Globus pallidus (tissue), 1 donor: ENCODE measurements at regions not wholly inside any gene's neighbourhood (a gene's known extent, or its start where the extent isn't known, plus 50 kb on each side); places are given as distances from the start of the nearest gene placed in this dataset.

Experiments
- DNase-seq: peaks from one replicate; pipeline ENCODE4 v3.0.0-alpha.2; 2015; ENCODE audit warnings: low spot score

GRCh38 chr2:158049129-158049855, 52.4 kb upstream of the UPP2 start:
- DNase-seq = no peak

- no peak for DNase-seq
Observed at GRCh38 chr2:158048327-158048726, 53.3 kb upstream of the UPP2 start.

- DNase-seq = no peak
Observed at GRCh38 chr2:158047156-158047611, 54.5 kb upstream of the UPP2 start.

GRCh38 chr2:158046121-158046880, 55.4 kb upstream of the UPP2 start:
- no peak for DNase-seq

- no peak for DNase-seq
Observed at GRCh38 chr2:158045362-158045761, 56.3 kb upstream of the UPP2 start.

- DNase-seq = no peak
Observed at GRCh38 chr2:158043181-158043948, 58.3 kb upstream of the UPP2 start.

GRCh38 chr2:158042666-158043065, 59.0 kb upstream of the UPP2 start:
- no peak for DNase-seq

- no peak for DNase-seq
Observed at GRCh38 chr2:158042245-158042644, 59.4 kb upstream of the UPP2 start.

DNA sequence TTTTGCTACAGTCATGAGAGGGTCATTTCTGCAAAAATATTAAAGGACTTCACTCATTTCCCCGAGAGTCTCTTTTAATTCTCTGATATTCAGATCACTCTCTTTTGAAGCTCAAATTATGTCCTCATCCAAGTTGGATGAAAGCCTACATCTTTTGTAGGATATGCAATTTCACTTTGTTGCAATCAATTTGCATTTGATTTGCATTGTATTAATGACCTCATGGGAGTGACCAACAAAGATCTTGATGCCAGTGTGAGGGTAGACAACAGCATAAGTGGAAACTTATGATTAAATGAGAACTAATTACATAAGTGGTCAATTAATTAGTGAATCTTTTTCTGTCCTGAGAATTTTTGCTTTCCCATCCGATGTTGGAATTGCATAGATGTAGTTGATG, 60.3 kb upstream of the UPP2 start:
- DNase-seq = no peak

DNA sequence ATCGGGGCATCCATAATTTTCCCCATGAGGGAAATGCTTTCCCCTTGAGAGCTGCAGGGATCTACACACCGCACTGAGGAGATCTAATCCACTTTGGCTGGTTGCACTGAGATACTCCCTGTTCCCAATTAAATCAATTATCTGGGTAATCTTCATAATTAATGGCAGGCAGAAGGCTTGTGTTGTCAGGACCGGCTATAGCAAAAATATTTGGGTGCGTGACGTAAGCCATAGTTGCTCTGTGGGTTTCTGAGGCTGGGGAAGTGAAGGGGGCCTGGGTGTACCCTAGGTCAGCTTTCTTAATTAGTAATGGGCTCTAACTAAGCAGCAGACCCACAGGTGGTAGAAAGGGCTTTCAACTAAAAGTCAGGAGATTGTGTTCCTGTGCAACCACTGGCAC, 62.8 kb upstream of the UPP2 start:
- DNase-seq = no peak

DNA sequence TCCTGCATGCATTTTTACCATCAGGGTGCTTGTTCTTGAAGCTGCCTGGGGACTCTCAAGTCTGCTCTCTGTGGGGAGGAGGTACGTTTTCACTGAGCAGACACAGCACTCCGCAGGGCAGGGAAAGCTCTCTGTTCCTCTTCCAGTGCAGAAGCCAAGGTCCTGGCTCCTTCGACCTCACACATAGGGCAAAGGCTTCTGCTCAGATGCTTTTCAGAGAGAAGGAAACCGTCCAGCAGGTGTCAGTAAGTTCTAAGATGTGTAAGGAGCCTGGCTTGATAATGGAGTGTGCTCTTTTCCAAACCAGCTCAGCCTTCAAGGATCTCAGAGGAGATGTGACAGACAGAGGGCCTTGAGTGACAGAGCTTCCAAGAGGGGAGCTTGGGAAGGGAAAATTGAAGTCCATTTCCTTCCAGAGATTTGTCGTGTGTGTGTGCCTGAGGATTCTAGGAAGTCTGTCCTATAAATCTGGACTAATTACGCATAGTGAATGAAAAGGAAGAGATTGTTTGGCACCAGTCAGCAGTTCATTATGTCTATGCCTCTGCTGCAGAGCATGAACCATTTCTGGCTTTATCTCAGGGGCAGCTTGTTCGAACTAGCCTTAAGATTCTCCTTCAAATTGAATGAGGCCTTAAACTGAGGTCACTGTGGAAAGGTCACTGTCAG, 67.3 kb upstream of the UPP2 start:
- peak; percentile 28 for DNase-seq

GRCh38 chr2:158031371-158031770, 70.3 kb upstream of the UPP2 start:
- DNase-seq = no peak

- DNase-seq = no peak
Observed at GRCh38 chr2:158025255-158025996, 76.2 kb upstream of the UPP2 start.

DNA sequence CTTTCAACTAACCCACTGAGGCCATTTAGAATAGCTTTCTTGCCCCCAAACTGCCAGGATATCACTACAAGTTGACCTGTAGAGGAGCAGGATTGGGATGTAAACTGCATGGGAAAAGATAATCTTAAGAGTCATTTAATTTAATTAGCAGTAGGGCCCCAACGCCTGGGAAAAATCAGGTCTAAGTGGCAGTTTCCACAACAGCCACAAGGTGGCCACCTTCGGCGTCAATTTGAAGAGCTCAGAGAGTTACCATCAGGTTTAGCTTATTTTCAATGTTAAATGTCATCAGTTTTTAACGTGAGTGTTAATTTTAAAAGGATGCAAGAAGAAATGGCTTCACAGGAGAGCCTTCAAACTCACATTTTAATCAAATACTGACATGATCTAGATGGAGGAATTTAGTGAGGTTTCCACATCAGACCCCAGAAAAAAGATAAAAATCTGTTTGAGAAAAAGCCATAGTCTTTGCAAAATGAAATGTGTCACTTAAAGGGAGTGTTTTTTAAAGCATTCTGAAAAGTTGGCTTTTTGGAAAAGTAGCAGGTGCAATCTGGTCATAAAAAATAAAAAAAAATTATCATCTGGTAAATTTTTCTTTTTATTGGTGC, 77.3 kb upstream of the UPP2 start:
- peak; percentile 35 for DNase-seq

DNA sequence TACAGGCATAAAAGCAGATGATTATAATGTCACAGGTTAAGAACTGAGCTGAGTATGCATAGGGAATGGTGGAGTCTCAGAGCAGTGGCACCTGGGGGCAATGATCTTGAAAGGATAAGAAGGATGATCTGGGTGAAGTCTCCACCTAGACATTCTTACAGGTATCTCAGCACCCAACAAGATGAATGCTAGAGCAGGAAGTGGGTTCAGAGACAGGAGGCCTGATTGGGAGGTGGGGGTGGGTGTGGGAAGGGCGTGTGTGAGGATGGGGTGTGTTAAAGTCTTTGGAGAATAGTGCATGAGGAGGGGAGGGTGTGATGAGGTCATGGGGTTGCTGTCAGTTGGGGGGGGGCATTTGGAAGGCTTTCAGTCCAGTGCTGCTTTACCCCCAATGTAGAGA, 78.8 kb upstream of the UPP2 start:
- DNase-seq = no peak

GRCh38 chr2:158021226-158021625, 80.5 kb upstream of the UPP2 start:
- DNase-seq = no peak

DNA sequence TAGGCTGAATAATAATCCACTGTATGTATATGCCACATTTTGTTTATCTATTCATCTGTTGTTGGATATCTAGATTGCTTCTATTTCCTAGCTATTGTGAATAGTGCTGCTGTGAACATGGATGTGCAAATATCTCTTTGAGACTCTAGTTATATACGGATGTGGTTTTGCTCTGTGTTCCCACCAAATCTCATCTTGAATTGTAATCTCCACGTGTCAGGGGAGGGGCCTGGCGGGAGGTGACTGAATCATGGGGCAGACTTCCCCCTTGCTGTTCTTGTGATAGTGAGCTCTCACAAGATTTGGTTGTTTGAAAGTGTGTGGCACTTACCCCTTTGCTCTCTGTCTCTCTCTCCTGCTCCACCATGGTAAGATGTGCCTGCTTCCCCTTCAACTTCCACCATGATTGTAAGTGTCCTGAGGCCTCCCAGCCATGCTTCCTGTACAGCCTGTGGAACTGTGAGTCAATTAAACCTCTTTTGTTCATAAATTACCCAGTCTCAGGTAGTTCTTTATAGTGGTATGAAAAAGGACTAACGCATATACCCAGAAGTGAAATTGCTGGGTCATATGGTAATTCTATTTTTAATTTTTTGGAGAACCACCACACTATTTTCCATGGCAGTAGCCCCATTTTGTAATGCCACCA, 86.1 kb upstream of the UPP2 start:
- no peak for DNase-seq

DNA sequence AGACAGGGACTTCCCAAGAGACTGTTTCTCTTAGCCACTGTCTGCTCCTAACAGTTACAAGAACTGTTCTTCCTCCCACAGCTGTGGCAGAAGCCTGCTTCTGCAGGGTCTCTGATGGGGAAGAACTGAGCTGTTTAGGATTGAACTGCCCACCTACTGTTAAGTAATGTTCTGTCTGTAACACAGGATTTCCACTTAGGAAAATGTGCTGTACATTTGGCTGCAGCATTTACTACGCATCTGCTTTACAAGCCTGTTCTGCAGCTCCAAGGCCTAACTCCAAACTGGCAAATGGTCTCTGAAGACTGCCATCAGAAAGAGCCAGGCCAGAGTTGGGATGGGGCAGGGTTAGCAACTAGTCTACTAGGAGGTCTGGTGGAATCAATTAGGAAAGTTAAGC, 87.8 kb upstream of the UPP2 start:
- DNase-seq = no peak

DNA sequence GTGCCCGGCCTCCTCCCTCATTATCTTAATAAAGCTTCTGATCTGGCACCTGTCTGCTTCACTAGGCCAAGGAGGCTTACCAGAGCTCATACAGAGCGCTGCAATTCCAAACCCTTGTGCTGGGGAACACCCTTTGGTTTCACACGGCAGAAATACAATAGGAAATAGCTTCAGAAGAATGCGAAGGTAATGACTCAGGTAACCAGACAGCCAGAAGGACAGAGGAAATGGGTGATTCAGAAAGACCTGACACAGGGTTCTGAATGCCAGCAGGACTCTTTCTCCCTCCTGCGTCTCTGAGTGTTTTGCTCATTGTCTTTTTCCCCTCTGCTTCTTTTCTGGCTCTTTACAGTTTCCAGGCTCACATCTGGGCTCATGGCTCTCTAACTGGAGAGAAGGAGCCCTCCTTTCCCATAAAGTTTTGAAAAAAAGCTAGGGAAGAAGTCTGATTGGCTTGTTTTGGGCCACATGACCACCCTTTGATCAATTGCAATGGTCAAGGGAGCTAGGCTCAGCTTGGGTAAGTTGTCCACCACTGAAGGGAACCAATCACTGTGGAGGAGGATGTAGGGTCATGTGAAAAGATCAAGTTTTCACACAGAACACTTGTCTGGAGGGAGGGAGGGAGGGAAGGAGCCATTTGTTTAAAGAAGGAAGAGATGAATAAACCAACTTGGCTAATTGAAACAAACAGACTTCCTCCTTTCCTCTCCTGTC, 90.5 kb upstream of the UPP2 start:
- no peak for DNase-seq

DNA sequence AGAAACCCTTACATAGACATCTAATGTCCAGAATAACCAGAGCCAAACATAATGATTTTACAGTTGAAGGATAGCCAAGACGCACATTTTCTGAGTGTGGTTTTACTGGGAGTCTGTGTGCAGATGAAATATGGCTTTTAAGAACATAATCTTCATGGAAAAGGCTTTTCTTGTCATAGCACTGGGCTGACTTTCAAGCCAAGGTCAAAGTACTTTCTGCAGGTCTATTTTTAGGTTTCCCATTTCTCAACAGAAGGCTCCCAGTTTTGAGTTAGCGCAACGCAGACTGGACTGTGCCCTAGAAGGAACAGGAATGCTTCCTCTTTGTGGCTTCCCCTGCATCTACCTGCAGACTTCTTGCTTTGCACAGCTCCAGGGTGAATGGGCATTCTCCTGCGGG, 92.3 kb upstream of the UPP2 start:
- DNase-seq = no peak
